Esophagus muscularis mucosa (tissue), 4 donors: ENCODE measurements at regions not wholly inside any gene's neighbourhood (a gene's known extent, or its start where the extent isn't known, plus 50 kb on each side); places are given as distances from the start of the nearest gene placed in this dataset.

Experiments used
- EP300 ChIP-seq: sonication (generic); formaldehyde crosslinking; IDR thresholded peaks from one replicate; pipeline ENCODE4 v1.6.1; 2017; ENCODE audit warnings: antibody characterized with exemption
- POLR2AphosphoS5 ChIP-seq, 2 donors: sonication (generic); formaldehyde crosslinking; IDR thresholded peaks; one replicate each; pipeline ENCODE4 v1.6.1; 2017; ENCODE audit warnings: antibody characterized with exemption in 2 of 2
- TF ChIP-seq, protein P1 (sequence below), 3 experiments: fragments of 200-600 bp in 2 of 3; fragments of 450-650 bp in 1 of 3; sonication (generic) in 2 of 3; IDR thresholded peaks; one replicate each; pipeline ENCODE4 v1.5.1; 2017 to 2019; ENCODE audit warnings: antibody characterized with exemption in 3 of 3, mild to moderate bottlenecking in 2 of 3, moderate library complexity in 1 of 3

DNA sequence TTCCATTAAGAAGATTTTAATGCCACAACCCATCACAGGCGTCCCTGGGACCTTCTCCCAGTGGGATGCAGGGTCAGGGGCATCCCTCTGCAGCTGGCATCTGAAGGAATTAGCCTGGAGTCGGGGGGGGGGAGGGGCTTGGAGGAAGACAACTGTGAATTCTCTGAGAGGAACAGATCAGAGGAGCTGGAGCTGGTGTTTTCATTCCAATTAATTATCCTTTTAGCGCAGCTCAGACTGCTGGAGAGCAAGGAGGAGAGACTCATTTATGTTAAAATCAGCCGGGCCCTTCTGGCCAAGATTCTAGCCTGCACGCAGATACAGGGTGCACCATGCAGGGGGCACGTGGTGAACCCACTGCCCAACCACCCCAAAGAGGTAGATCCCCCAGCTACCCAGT is 116.2 kb downstream of the CHST1 start:
- TF ChIP-seq, protein P1, sequence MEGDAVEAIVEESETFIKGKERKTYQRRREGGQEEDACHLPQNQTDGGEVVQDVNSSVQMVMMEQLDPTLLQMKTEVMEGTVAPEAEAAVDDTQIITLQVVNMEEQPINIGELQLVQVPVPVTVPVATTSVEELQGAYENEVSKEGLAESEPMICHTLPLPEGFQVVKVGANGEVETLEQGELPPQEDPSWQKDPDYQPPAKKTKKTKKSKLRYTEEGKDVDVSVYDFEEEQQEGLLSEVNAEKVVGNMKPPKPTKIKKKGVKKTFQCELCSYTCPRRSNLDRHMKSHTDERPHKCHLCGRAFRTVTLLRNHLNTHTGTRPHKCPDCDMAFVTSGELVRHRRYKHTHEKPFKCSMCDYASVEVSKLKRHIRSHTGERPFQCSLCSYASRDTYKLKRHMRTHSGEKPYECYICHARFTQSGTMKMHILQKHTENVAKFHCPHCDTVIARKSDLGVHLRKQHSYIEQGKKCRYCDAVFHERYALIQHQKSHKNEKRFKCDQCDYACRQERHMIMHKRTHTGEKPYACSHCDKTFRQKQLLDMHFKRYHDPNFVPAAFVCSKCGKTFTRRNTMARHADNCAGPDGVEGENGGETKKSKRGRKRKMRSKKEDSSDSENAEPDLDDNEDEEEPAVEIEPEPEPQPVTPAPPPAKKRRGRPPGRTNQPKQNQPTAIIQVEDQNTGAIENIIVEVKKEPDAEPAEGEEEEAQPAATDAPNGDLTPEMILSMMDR (IDR thresholded peaks at IDR 0.05), result no peak
- TF ChIP-seq EP300, result no peak
- no peak for TF ChIP-seq POLR2AphosphoS5 (IDR thresholded peaks at IDR 0.05)
